ENCODE measurements at regions not wholly inside any gene's neighbourhood (a gene's known extent, or its start where the extent isn't known, plus 50 kb on each side); places are given as distances from the start of the nearest gene placed in this dataset.

- H3K27me3 ChIP-seq (ENCODE audit: insufficient read depth, low read length) = no peaks in the 10 kb centered on the region
- H3K4me1 ChIP-seq (ENCODE audit: insufficient read depth, low read length) = no peaks in the 10 kb centered on the region
- H3K9me3 ChIP-seq (ENCODE audit: insufficient read depth, low read depth, low read length) = no peaks in the 10 kb centered on the region
- H3K9ac ChIP-seq (ENCODE audit: low read depth, low read length) = no peak overlapping the region
- H3K36me3 ChIP-seq (ENCODE audit: insufficient read depth, low read depth, low read length) = no peaks in the 10 kb centered on the region
- H3K27ac ChIP-seq (ENCODE audit: low read length) = no peak overlapping the region
- H3K4me3 ChIP-seq (ENCODE audit: low read length) = no peak overlapping the region
Measured at GRCh38 chr10:78165172-78165571, 131.5 kb downstream of the RPS24 start.

- Histone ChIP-seq H3K9ac (ENCODE audit: low read depth, low read length) (no peak overlapping the region), H3K9me3 (ENCODE audit: insufficient read depth, low read depth, low read length) (no peaks in the 10 kb centered on the region)
Measured at GRCh38 chr10:78165617-78166016, 132.0 kb downstream of the RPS24 start.

GRCh38 chr10:78166261-78166660, 132.6 kb downstream of the RPS24 start:
- no peaks in the 10 kb centered on the region for H3K9me3 ChIP-seq (ENCODE audit: insufficient read depth, low read depth, low read length)
- H3K9ac ChIP-seq (ENCODE audit: low read depth, low read length) = no peak overlapping the region
- no peaks in the 10 kb centered on the region for H3K36me3 ChIP-seq (ENCODE audit: insufficient read depth, low read depth, low read length)
- no peaks in the 10 kb centered on the region for H3K27me3 ChIP-seq (ENCODE audit: insufficient read depth, low read length)
- H3K27ac ChIP-seq (ENCODE audit: low read length) = no peak overlapping the region
- H3K4me1 ChIP-seq (ENCODE audit: insufficient read depth, low read length) = peaks cover 2% of the 10 kb centered on the region
- no peak overlapping the region for H3K4me3 ChIP-seq (ENCODE audit: low read length)

More at GRCh38 chr10:78165617-78166016, 132.0 kb downstream of the RPS24 start:
- Histone ChIP-seq H3K27me3 (ENCODE audit: insufficient read depth, low read length) (no peaks in the 10 kb centered on the region), H3K4me1 (ENCODE audit: insufficient read depth, low read length) (no peaks in the 10 kb centered on the region), H3K4me3 (ENCODE audit: low read length) (no peak overlapping the region), H3K36me3 (ENCODE audit: insufficient read depth, low read depth, low read length) (no peaks in the 10 kb centered on the region), H3K27ac (ENCODE audit: low read length) (no peak overlapping the region)

GRCh38 chr10:78169214-78169613, 135.6 kb downstream of the RPS24 start:
- Histone ChIP-seq H3K4me3 (ENCODE audit: low read length) (no peak overlapping the region), H3K9me3 (ENCODE audit: insufficient read depth, low read depth, low read length) (no peaks in the 10 kb centered on the region), H3K36me3 (ENCODE audit: insufficient read depth, low read depth, low read length) (no peaks in the 10 kb centered on the region), H3K27ac (ENCODE audit: low read length) (no peak overlapping the region), H3K27me3 (ENCODE audit: insufficient read depth, low read length) (no peaks in the 10 kb centered on the region), H3K9ac (ENCODE audit: low read depth, low read length) (no peak overlapping the region), H3K4me1 (ENCODE audit: insufficient read depth, low read length) (peaks cover 14% of the 10 kb centered on the region)

- H3K27me3 ChIP-seq (ENCODE audit: insufficient read depth, low read length) = no peaks in the 10 kb centered on the region
- peaks cover 14% of the 10 kb centered on the region for H3K4me1 ChIP-seq (ENCODE audit: insufficient read depth, low read length)
- H3K4me3 ChIP-seq (ENCODE audit: low read length) = no peak overlapping the region
- H3K9me3 ChIP-seq (ENCODE audit: insufficient read depth, low read depth, low read length) = no peaks in the 10 kb centered on the region
- no peak overlapping the region for H3K27ac ChIP-seq (ENCODE audit: low read length)
- H3K9ac ChIP-seq (ENCODE audit: low read depth, low read length) = no peak overlapping the region
- no peaks in the 10 kb centered on the region for H3K36me3 ChIP-seq (ENCODE audit: insufficient read depth, low read depth, low read length)
Measured at GRCh38 chr10:78170026-78170475, 136.4 kb downstream of the RPS24 start.

GRCh38 chr10:78171633-78172400, 138.2 kb downstream of the RPS24 start:
- Histone ChIP-seq H3K36me3 (ENCODE audit: insufficient read depth, low read depth, low read length) (no peaks in the 10 kb centered on the region), H3K9ac (ENCODE audit: low read depth, low read length) (peak overlapping the region; percentile 30), H3K27me3 (ENCODE audit: insufficient read depth, low read length) (no peaks in the 10 kb centered on the region), H3K4me3 (ENCODE audit: low read length) (no peak overlapping the region), H3K27ac (ENCODE audit: low read length) (peak overlapping the region; percentile 50), H3K4me1 (ENCODE audit: insufficient read depth, low read length) (peaks cover 14% of the 10 kb centered on the region), H3K9me3 (ENCODE audit: insufficient read depth, low read depth, low read length) (no peaks in the 10 kb centered on the region)

GRCh38 chr10:78173360-78174015, 139.8 kb downstream of the RPS24 start:
- no peak overlapping the region for H3K27ac ChIP-seq (ENCODE audit: low read length)
- H3K4me3 ChIP-seq (ENCODE audit: low read length) = no peak overlapping the region
- H3K9ac ChIP-seq (ENCODE audit: low read depth, low read length) = no peak overlapping the region
- H3K36me3 ChIP-seq (ENCODE audit: insufficient read depth, low read depth, low read length) = no peaks in the 10 kb centered on the region
- H3K4me1 ChIP-seq (ENCODE audit: insufficient read depth, low read length) = peaks cover 24% of the 10 kb centered on the region
- H3K27me3 ChIP-seq (ENCODE audit: insufficient read depth, low read length) = no peaks in the 10 kb centered on the region
- H3K9me3 ChIP-seq (ENCODE audit: insufficient read depth, low read depth, low read length) = no peaks in the 10 kb centered on the region

GRCh38 chr10:78175444-78176015, 141.9 kb downstream of the RPS24 start:
- H3K27me3 ChIP-seq (ENCODE audit: insufficient read depth, low read length) = no peaks in the 10 kb centered on the region
- no peak overlapping the region for H3K27ac ChIP-seq (ENCODE audit: low read length)
- no peaks in the 10 kb centered on the region for H3K9me3 ChIP-seq (ENCODE audit: insufficient read depth, low read depth, low read length)
- peaks cover 29% of the 10 kb centered on the region for H3K4me1 ChIP-seq (ENCODE audit: insufficient read depth, low read length)
- H3K9ac ChIP-seq (ENCODE audit: low read depth, low read length) = no peak overlapping the region
- H3K36me3 ChIP-seq (ENCODE audit: insufficient read depth, low read depth, low read length) = no peaks in the 10 kb centered on the region
- no peak overlapping the region for H3K4me3 ChIP-seq (ENCODE audit: low read length)

- H3K4me3 ChIP-seq (ENCODE audit: low read length) = no peak overlapping the region
- no peak overlapping the region for H3K27ac ChIP-seq (ENCODE audit: low read length)
- no peaks in the 10 kb centered on the region for H3K36me3 ChIP-seq (ENCODE audit: insufficient read depth, low read depth, low read length)
- H3K4me1 ChIP-seq (ENCODE audit: insufficient read depth, low read length) = peaks cover 25% of the 10 kb centered on the region
- no peak overlapping the region; the same call in 1 of the 2 replicates for H3K9ac ChIP-seq (ENCODE audit: low read depth, low read length)
- H3K27me3 ChIP-seq (ENCODE audit: insufficient read depth, low read length) = no peaks in the 10 kb centered on the region
- H3K9me3 ChIP-seq (ENCODE audit: insufficient read depth, low read depth, low read length) = no peaks in the 10 kb centered on the region
Measured at GRCh38 chr10:78176320-78177317, 143.0 kb downstream of the RPS24 start.

- Histone ChIP-seq H3K27ac (ENCODE audit: low read length) (no peak overlapping the region), H3K4me1 (ENCODE audit: insufficient read depth, low read length) (peaks cover 15% of the 10 kb centered on the region), H3K4me3 (ENCODE audit: low read length) (no peak overlapping the region), H3K9me3 (ENCODE audit: insufficient read depth, low read depth, low read length) (no peaks in the 10 kb centered on the region), H3K9ac (ENCODE audit: low read depth, low read length) (peak overlapping the region; percentile 24; the same call in 1 of the 2 replicates), H3K36me3 (ENCODE audit: insufficient read depth, low read depth, low read length) (no peaks in the 10 kb centered on the region), H3K27me3 (ENCODE audit: insufficient read depth, low read length) (no peaks in the 10 kb centered on the region)
Measured at GRCh38 chr10:78177491-78178185, 144.0 kb downstream of the RPS24 start.

- Histone ChIP-seq H3K9ac (ENCODE audit: low read depth, low read length) (no peak overlapping the region), H3K9me3 (ENCODE audit: insufficient read depth, low read depth, low read length) (no peaks in the 10 kb centered on the region), H3K36me3 (ENCODE audit: insufficient read depth, low read depth, low read length) (no peaks in the 10 kb centered on the region), H3K4me1 (ENCODE audit: insufficient read depth, low read length) (peaks cover 15% of the 10 kb centered on the region), H3K4me3 (ENCODE audit: low read length) (no peak overlapping the region), H3K27ac (ENCODE audit: low read length) (no peak overlapping the region), H3K27me3 (ENCODE audit: insufficient read depth, low read length) (no peaks in the 10 kb centered on the region)
Measured at GRCh38 chr10:78178397-78178796, 144.7 kb downstream of the RPS24 start.

Data from iPS-20b (cell line).